ENCODE measurements at regions not wholly inside any gene's neighbourhood (a gene's known extent, or its start where the extent isn't known, plus 50 kb on each side); places are given as distances from the start of the nearest gene placed in this dataset.

DNA sequence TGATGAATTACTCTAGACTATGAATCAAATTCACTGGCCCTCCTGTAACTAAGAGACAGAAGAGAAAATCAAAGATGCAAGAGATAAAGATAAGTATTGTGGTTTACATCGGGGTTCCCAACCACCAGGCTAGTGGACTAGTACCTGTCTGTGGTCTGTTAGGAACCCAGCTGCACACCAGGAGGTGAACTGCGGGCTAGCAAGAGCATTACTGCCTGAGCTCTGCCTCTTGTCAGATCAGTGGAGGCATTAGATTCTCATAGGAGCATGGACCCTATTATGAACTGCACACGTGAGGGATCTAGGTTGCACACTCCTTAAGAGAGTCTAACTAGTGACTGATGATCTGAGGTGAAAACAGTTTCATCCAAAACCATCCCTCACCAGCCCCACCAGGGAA, 58.9 kb upstream of the DUSP10 start:
- DNase-seq (ENCODE audit: low read depth in 3 of 3, low spot score in 1 of 3), result no peak

DNA sequence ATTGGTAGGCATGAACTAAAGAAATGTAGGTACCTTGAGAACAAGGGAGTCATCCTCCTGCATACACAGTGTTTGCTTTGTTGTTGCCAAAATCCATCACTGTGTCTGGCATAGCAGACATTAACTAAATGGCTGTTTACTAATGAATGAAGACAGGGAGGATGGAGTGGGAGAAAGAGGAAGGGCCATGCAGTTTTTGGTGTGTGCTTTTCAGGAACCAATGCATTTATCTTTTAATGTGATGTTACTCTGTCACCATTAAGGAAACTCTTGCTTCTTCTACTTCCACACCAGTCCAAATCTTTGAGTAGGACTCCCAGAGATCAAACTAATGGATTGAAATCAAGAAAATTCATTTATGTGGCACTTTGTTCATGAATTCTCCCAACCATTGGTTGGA, 55.6 kb upstream of the DUSP10 start:
- DNase-seq (ENCODE audit: low read depth in 3 of 3, low spot score in 1 of 3), result no peak

DNA sequence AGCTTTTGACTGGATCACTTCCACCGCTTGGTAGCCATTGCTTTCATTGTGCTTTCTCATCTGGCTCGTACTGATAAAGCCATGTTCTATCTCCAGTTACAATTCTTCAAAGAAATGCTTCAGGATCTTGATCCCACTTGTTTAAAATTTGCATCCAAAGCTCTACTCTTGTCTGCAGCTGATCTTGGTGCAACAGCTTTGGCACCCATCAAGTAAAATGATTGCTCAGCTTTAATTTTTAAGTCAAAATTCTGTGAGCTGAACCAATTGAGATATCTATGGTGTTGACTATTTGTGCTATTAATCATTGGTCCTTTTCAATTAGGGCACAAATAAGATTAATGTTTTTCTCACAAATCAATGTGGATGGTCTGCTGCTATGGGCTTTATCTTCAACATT, 54.8 kb upstream of the DUSP10 start:
- no peak for DNase-seq (ENCODE audit: low read depth in 3 of 3, low spot score in 1 of 3)

DNA sequence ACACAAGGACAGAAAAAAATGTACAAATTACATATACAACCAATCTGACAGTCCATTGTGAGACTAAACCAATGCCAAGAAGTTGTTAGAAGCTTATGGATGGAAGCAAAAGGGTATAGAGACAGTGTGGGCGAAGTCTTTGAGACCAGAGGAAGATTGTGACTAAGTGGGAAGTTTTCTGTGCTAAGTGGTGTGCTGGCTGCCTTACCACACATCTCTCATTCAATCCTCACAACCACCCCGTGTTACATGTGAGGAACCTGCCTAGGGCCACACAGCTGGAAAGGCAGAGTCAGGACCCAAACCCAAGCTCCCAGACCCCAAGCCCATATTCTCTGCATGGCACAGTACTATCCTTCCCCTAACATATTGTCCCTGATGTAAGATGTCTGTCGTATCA, 53.5 kb upstream of the DUSP10 start:
- no peak for DNase-seq (ENCODE audit: low read depth in 3 of 3, low spot score in 1 of 3)

DNA sequence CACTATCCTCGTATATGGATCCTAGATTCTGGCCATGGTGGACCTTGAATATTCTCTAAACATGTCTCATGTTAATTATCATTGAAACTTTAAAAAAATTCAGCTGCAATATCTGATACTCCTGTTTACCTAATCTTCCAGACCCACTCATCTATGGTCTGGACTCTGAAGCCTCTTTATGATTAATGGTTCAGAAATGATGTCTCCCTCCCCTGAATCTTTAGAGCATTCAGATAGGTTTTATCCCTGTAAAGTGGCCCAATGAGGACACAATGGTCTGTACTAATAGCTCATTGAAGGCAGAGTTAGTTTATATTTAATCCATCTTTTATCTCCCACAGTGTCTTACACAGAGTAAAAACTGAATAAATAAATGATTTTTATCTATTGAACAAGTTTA, 53.0 kb upstream of the DUSP10 start:
- DNase-seq (ENCODE audit: low read depth in 3 of 3, low spot score in 1 of 3), result no peak

DNA sequence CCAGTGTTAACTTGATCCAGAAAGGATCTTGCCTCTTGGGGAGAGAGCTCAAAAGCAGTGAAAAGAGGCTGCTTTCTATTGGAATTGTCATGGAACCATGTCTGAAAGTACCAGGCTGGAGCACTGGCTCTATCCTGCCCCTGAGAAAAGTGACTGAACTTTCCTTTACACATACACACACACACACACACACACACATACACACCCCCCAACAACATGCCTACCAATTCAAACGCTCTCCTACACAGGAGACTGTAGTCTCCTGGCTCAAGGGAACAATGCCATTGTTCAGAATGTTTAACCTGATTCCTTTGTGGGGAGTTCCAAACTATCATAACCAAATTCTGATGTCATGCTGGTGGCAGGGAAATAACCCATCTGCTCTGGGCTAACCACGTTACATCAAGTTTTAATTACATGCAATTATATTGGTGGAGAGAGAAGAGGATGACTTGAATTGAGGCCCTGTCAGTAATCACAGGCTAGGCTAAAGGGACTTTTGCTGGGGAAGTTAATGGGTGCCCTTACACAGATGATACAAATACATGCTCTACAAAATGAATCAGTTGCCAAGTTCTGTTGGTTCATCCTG, 52.3 kb upstream of the DUSP10 start:
- no peak for DNase-seq (ENCODE audit: low read depth in 3 of 3, low spot score in 1 of 3)

DNA sequence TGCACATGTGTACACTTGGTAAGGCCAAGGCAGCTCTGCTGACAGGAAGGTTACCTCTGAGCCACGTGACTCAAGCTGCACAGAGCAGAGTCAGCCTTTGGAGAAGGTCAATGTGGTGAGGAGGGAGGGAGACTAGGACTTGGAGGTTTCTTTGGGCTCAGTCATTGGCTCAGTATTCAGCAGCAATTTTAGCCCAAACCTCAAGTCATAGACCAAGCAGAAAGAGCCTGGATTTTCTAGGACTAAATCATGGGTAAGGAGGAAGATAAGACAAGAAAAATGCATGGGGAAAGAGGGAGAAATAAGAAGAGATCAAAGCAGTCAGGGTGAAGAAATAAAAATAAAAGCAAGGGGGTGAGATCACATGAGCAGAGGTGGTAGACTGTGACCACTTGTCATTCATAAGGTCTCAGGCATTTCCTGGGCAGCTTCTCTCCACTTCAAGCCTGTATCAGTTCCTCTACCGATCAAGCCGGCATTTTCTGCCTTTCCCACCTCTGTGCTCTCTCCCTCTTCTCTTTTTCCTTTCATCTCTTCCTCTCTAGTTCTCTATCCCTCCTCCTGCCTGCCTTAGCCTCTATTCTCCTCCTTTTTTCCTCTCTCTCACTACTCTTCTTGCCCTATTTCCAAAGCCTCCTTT, 51.7 kb upstream of the DUSP10 start:
- no peak for DNase-seq (ENCODE audit: low read depth in 3 of 3, low spot score in 1 of 3)

DNA sequence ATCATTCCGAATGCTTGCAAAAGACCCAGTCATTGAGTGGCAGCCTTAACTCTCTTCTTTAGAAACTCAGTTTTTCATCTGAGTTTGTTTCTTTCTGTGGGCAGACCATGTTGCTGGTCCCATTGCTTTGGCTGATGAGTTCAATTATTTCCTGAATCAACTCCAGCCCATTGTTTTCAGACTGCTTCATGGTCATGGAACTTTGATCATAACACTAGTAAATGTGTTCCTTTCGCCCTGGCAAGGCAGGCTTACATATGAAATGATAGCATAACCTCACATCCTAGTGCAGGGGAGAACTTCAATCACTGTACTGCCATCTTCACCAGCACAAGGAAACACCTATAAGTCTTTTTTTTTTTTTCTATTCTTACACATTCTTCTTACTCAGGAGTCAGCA, 50.0 kb upstream of the DUSP10 start:
- DNase-seq (ENCODE audit: low read depth in 3 of 3, low spot score in 1 of 3), result no peak

All from stimulated activated CD4-positive, alpha-beta T cell treated with anti-CD3 and anti-CD28 coated beads, TNF-alpha, amount 100 ng/mL, for 1 hour (primary cell).